Activated T-cell treated with anti-CD3 and anti-CD28 coated beads, Interleukin-2, amount 50 U/mL, for 72 hours (primary cell): ENCODE measurements at regions not wholly inside any gene's neighbourhood (a gene's known extent, or its start where the extent isn't known, plus 50 kb on each side); places are given as distances from the start of the nearest gene placed in this dataset.
"Not testable (repeated sequence)": the region's sequence is repeated elsewhere in the genome, so short reads cannot be mapped to it uniquely, and the experiment has no call there.

Source experiments
- ATAC-seq, 2 donors: fragments of 150-1000 bp; cut with Tn5 transposase; replicated peaks in 1 of 2; 2 replicates each; pipeline ENCODE4 v1.10.0; 2021; ENCODE audit warnings: moderate library complexity in 2 of 2, mild to moderate bottlenecking in 1 of 2
- DNase-seq, 2 donors: peaks; one replicate each; pipeline ENCODE4 v3.0.0; 2021 to 2022; ENCODE audit warnings: mixed read lengths in 1 of 2
- H3K27ac Mint-ChIP-seq: one replicate; pipeline ENCODE4 v1.8.0; 2022; ENCODE audit warnings: mild to moderate bottlenecking, moderate library complexity, mixed read lengths
- H3K27me3 Mint-ChIP-seq: one replicate; pipeline ENCODE4 v1.8.0; 2022; ENCODE audit warnings: low read depth, mixed read lengths
- H3K36me3 Mint-ChIP-seq, 2 donors: one replicate each; pipeline ENCODE4 v1.8.0; 2022; ENCODE audit warnings: mixed read lengths in 2 of 2, mild to moderate bottlenecking in 1 of 2; ENCODE audit not compliant: insufficient read depth in 2 of 2
- H3K4me1 Mint-ChIP-seq: one replicate; pipeline ENCODE4 v1.8.0; 2022; ENCODE audit warnings: low read depth, mixed read lengths
- H3K4me3 Mint-ChIP-seq, 2 donors: one replicate each; pipeline ENCODE4 v1.8.0; 2022; ENCODE audit warnings: mild to moderate bottlenecking in 2 of 2, mixed read lengths in 2 of 2, moderate library complexity in 2 of 2
- H3K9me3 Mint-ChIP-seq, 2 donors: one replicate each; pipeline ENCODE4 v1.8.0; 2022; ENCODE audit warnings: mixed read lengths in 2 of 2

- no peak overlapping the region for H3K4me3 Mint-ChIP-seq
- ATAC-seq (no peak), DNase-seq (no peak)
- peaks cover 0 to 2% of the 10 kb centered on the region in 2 donors for H3K36me3 Mint-ChIP-seq
- peaks cover 0 to 7% of the 10 kb centered on the region in 2 donors for H3K9me3 Mint-ChIP-seq
- no peaks in the 10 kb centered on the region for H3K27me3 Mint-ChIP-seq
- H3K4me1 Mint-ChIP-seq = no peaks in the 10 kb centered on the region
- no peak overlapping the region for H3K27ac Mint-ChIP-seq
These were observed 366.0 kb downstream of the OMA1 start for GRCh38 chr1:58180537-58180936.

- H3K9me3 Mint-ChIP-seq, H3K27me3 Mint-ChIP-seq, H3K4me1 Mint-ChIP-seq, H3K27ac Mint-ChIP-seq, ATAC-seq, H3K4me3 Mint-ChIP-seq, DNase-seq, H3K36me3 Mint-ChIP-seq: not testable (repeated sequence)
These were observed 377.4 kb downstream of the OMA1 start for GRCh38 chr1:58169160-58169559.

GRCh38 chr1:58167131-58167530 is 379.4 kb downstream of the OMA1 start:
- H3K36me3 Mint-ChIP-seq, H3K4me1 Mint-ChIP-seq, H3K27me3 Mint-ChIP-seq, H3K9me3 Mint-ChIP-seq, H3K4me3 Mint-ChIP-seq, DNase-seq, ATAC-seq, H3K27ac Mint-ChIP-seq: not testable (repeated sequence)

- Mint-ChIP-seq H3K4me1 (no peaks in the 10 kb centered on the region), H3K27ac (no peak overlapping the region), H3K36me3 (peaks cover 2 to 3% of the 10 kb centered on the region in 2 donors), H3K4me3 (no peak overlapping the region), H3K9me3 (peaks cover 0 to 4% of the 10 kb centered on the region in 2 donors), H3K27me3 (no peaks in the 10 kb centered on the region)
- ATAC-seq (no peak), DNase-seq (no peak)
These were observed 380.1 kb downstream of the OMA1 start for GRCh38 chr1:58166417-58166816.

- Mint-ChIP-seq H3K4me3 (no peak overlapping the region), H3K4me1 (no peaks in the 10 kb centered on the region), H3K27ac (no peak overlapping the region), H3K9me3 (peaks cover 0 to 4% of the 10 kb centered on the region in 2 donors), H3K27me3 (no peaks in the 10 kb centered on the region), H3K36me3 (peaks cover 2 to 3% of the 10 kb centered on the region in 2 donors)
- no peak for DNase-seq
- no peak for ATAC-seq
These were observed 381.5 kb downstream of the OMA1 start for GRCh38 chr1:58165073-58165472.

GRCh38 chr1:58162952-58163550 is 383.5 kb downstream of the OMA1 start:
- Mint-ChIP-seq H3K27ac (no peak overlapping the region), H3K27me3 (no peaks in the 10 kb centered on the region)
- ATAC-seq = no peak

GRCh38 chr1:58159434-58159830 is 387.1 kb downstream of the OMA1 start:
- Mint-ChIP-seq H3K27me3 (no peaks in the 10 kb centered on the region), H3K4me3 (no peak overlapping the region), H3K4me1 (no peaks in the 10 kb centered on the region), H3K9me3 (no peaks in the 10 kb centered on the region), H3K27ac (no peak overlapping the region), H3K36me3 (no peaks in the 10 kb centered on the region)
- ATAC-seq (no peak), DNase-seq (no peak)

More at GRCh38 chr1:58162952-58163550, 383.5 kb downstream of the OMA1 start:
- H3K9me3 Mint-ChIP-seq = peaks cover 0 to 2% of the 10 kb centered on the region in 2 donors
- DNase-seq = peak; percentile 4 to 22
- H3K4me1 Mint-ChIP-seq = no peaks in the 10 kb centered on the region
- H3K4me3 Mint-ChIP-seq = no peak overlapping the region
- no peaks in the 10 kb centered on the region for H3K36me3 Mint-ChIP-seq

GRCh38 chr1:58158506-58159433 is 387.8 kb downstream of the OMA1 start:
- no peaks in the 10 kb centered on the region for H3K27me3 Mint-ChIP-seq

GRCh38 chr1:58158016-58158415 is 388.5 kb downstream of the OMA1 start:
- H3K27ac Mint-ChIP-seq = no peak overlapping the region
- H3K4me3 Mint-ChIP-seq = no peak overlapping the region

More at GRCh38 chr1:58158506-58159433, 387.8 kb downstream of the OMA1 start:
- DNase-seq (no peak), ATAC-seq (no peak)
- no peak overlapping the region for H3K27ac Mint-ChIP-seq
- H3K9me3 Mint-ChIP-seq = no peaks in the 10 kb centered on the region
- H3K4me3 Mint-ChIP-seq = no peak overlapping the region
- no peaks in the 10 kb centered on the region for H3K36me3 Mint-ChIP-seq
- H3K4me1 Mint-ChIP-seq = no peaks in the 10 kb centered on the region

GRCh38 chr1:58157256-58157655 is 389.3 kb downstream of the OMA1 start:
- DNase-seq (no peak), ATAC-seq (no peak)
- H3K27ac Mint-ChIP-seq = no peak overlapping the region
- H3K4me1 Mint-ChIP-seq = no peaks in the 10 kb centered on the region
- no peak overlapping the region for H3K4me3 Mint-ChIP-seq
- no peaks in the 10 kb centered on the region for H3K27me3 Mint-ChIP-seq
- no peaks in the 10 kb centered on the region for H3K9me3 Mint-ChIP-seq
- no peaks in the 10 kb centered on the region for H3K36me3 Mint-ChIP-seq

More at GRCh38 chr1:58158016-58158415, 388.5 kb downstream of the OMA1 start:
- H3K36me3 Mint-ChIP-seq = no peaks in the 10 kb centered on the region
- no peaks in the 10 kb centered on the region for H3K4me1 Mint-ChIP-seq
- H3K9me3 Mint-ChIP-seq = no peaks in the 10 kb centered on the region
- DNase-seq (no peak), ATAC-seq (no peak)
- no peaks in the 10 kb centered on the region for H3K27me3 Mint-ChIP-seq

GRCh38 chr1:58156831-58157230 is 389.7 kb downstream of the OMA1 start:
- no peaks in the 10 kb centered on the region for H3K9me3 Mint-ChIP-seq
- ATAC-seq = no peak
- DNase-seq = no peak

GRCh38 chr1:58156124-58156468 is 390.4 kb downstream of the OMA1 start:
- no peaks in the 10 kb centered on the region for H3K27me3 Mint-ChIP-seq
- no peaks in the 10 kb centered on the region for H3K9me3 Mint-ChIP-seq
- no peak overlapping the region for H3K4me3 Mint-ChIP-seq
- DNase-seq (no peak), ATAC-seq (no peak)
- no peak overlapping the region for H3K27ac Mint-ChIP-seq
- no peaks in the 10 kb centered on the region for H3K36me3 Mint-ChIP-seq
- no peaks in the 10 kb centered on the region for H3K4me1 Mint-ChIP-seq

More at GRCh38 chr1:58156831-58157230, 389.7 kb downstream of the OMA1 start:
- H3K4me3 Mint-ChIP-seq = no peak overlapping the region
- no peaks in the 10 kb centered on the region for H3K4me1 Mint-ChIP-seq
- H3K36me3 Mint-ChIP-seq = no peaks in the 10 kb centered on the region
- no peaks in the 10 kb centered on the region for H3K27me3 Mint-ChIP-seq
- H3K27ac Mint-ChIP-seq = no peak overlapping the region

- Mint-ChIP-seq H3K27me3 (no peaks in the 10 kb centered on the region), H3K36me3 (no peaks in the 10 kb centered on the region), H3K9me3 (no peaks in the 10 kb centered on the region), H3K27ac (no peak overlapping the region), H3K4me1 (no peaks in the 10 kb centered on the region), H3K4me3 (no peak overlapping the region)
- DNase-seq (no peak), ATAC-seq (no peak)
These were observed 391.0 kb downstream of the OMA1 start for GRCh38 chr1:58155418-58156123.
